ENCODE measurements at regions not wholly inside any gene's neighbourhood (a gene's known extent, or its start where the extent isn't known, plus 50 kb on each side); places are given as distances from the start of the nearest gene placed in this dataset.
"Not testable (repeated sequence)": the region's sequence is repeated elsewhere in the genome, so short reads cannot be mapped to it uniquely, and the experiment has no call there.

DNA sequence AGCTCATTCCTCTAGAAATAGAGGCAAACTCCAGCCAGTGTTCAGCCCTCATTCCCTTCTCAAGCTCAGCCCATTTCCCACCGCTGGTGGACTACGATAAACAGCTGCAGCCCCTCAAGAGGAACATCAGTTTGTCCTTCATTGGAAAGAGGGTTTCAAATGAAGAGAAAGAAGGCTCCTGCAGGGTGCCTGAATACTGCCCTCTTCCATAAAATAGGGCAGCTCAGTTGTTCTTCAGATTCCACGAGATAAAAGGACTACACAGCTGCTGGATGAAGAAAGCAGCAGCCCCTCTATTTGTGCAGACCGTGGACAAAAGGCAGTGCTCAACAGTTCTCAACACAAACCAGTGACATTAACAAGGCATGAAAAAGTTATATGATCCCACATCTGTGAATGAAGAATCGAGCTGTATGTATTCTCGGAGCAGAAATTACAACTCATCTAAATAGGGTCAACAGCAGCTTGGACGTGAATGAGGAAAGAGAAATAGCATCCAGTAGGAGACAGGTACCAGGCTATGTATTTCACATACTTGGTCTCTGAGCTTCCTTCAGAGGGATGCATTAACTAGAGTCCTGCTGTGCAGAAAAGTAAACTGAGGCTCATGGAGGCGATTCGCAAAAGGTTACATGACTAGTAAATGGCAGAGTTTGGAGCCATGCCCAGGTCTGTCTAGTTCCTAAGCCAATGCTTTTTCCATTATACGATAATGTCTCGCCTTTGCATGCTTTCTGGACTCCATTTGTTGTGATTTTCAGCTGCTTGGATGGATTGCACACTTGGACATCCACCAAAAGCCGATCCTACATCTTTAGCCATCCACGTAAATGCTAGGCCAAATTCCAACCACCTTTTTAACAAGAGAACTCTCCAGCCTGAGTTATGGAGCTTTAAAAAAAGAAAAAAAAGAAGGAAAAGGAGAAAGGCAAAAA, 301.2 kb upstream of the PPARGC1A start:
- H3K36me3 ChIP-seq: no peaks in the 10 kb centered on the region
- no peak for DNase-seq
- no peak overlapping the region for H3K4me3 ChIP-seq
- H3K9me3 ChIP-seq: no peaks in the 10 kb centered on the region
- H3K27me3 ChIP-seq: no peaks in the 10 kb centered on the region

DNA sequence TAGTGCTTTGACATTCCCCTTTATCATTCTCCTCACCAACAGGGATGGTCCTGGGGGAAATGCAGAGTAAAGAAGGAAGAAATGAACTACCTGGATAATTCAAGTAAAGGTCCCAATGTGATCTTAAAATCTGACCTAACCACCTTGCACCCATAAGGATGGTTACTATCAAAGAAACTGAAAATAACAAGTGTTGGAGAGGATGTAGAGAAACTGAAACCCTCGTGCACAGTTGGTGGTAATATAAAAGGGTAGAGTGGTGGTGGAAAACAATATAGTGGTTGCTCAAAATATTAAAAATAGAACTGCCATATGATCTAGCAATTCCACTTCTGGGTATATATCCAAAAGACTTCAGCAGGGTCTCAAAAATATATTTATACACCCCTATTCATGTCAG, 298.6 kb upstream of the PPARGC1A start:
- H3K9me3 ChIP-seq: no peaks in the 10 kb centered on the region
- DNase-seq: no peak
- H3K27me3 ChIP-seq: no peaks in the 10 kb centered on the region
- H3K4me3 ChIP-seq: no peak overlapping the region
- no peaks in the 10 kb centered on the region for H3K36me3 ChIP-seq

DNA sequence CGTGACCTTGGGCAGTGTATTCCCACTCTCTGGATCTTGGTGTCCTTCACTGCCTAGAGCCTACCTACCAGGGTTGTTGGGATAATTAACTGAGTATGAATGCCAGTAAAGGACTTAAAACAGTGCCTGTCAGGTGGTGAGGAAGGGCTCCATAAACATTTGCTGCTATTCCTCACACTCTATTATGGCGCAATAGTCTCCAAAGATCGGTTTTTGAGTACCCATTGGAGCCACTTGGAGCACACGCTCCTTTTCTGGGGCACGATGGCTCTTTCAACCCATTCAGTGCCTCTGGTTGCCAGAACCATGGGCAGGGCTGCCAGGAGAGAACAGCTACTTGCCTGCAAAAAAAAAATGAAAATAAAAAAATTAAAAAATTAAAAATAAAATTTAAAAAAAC, 296.6 kb upstream of the PPARGC1A start:
- Histone ChIP-seq H3K36me3 (no peaks in the 10 kb centered on the region), H3K9me3 (no peaks in the 10 kb centered on the region), H3K4me3 (no peak overlapping the region), H3K27me3 (no peaks in the 10 kb centered on the region)
- DNase-seq: no peak

DNA sequence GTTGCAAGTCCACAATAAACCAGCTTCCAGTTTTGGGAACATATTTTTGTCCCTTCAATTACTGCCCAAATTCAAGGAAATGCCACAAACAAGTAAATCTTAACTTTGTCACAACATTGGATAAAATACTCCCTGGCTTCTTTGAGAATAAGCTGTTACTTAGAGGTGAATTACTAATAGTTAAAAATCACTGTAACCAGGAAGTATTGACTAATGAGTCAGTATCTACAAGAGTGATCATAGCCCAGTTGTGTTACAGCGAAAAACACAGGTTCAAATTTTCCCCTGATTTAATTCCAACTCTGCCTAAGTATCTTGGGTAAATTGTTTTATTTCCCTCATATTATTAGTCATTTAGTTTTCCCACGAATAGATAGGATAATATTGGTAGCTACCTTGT, 291.2 kb upstream of the PPARGC1A start:
- no peak for DNase-seq
- Histone ChIP-seq H3K36me3 (no peaks in the 10 kb centered on the region), H3K4me3 (no peak overlapping the region), H3K27me3 (no peaks in the 10 kb centered on the region), H3K9me3 (no peaks in the 10 kb centered on the region)

DNA sequence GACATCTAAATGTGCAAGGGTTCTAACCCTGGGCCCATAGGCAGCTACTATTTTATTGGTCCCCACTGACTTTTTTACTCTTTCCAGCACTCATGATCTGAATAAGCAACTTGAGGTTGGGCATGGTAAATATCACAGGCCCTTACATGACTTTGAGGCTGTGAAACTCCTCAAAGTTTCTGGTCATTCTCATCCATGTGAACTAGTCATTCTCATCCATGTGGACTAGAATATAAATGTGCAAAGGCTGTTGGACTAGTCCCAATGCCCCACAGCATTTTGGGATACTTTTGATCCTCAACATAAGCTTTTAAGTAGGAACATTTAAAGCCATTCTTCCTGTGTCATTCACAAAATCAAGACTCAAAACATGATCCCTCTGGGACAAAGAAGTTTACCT, 290.7 kb upstream of the PPARGC1A start:
- DNase-seq: no peak
- no peaks in the 10 kb centered on the region for H3K9me3 ChIP-seq
- H3K4me3 ChIP-seq: no peak overlapping the region
- H3K36me3 ChIP-seq: no peaks in the 10 kb centered on the region
- no peaks in the 10 kb centered on the region for H3K27me3 ChIP-seq

DNA sequence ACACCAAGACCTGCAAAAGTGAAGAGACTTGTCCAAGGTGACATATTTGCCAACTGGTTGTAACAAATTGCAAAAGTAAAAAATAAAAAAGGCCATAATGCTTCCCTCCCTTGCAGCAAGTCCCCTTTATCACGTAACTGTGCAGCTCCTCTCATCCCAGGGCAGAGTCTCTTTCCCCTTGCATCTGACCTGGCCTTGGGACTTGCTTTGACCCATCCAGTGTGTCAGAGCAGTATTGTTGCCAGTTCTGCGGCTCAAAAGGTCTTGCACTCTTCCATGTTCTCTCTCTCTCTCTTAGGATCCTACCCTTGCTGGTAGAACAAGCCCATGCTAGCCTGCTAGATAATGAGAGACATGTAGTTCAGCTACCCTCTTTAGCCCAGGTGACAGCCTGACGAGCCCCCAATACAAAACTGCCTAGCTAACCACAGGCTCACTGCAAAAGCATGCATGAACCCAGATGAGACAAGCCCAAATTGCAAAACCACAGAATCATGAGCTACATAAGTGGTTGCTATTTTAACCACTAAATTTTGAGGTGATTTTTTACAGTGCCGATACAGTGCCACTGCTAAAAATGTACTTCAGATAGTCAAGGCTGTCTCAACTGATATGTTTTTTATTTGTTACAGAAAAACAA, 289.5 kb upstream of the PPARGC1A start:
- H3K9me3 ChIP-seq: no peaks in the 10 kb centered on the region
- DNase-seq: no peak
- no peaks in the 10 kb centered on the region for H3K27me3 ChIP-seq
- no peak overlapping the region for H3K4me3 ChIP-seq
- no peaks in the 10 kb centered on the region for H3K36me3 ChIP-seq

DNA sequence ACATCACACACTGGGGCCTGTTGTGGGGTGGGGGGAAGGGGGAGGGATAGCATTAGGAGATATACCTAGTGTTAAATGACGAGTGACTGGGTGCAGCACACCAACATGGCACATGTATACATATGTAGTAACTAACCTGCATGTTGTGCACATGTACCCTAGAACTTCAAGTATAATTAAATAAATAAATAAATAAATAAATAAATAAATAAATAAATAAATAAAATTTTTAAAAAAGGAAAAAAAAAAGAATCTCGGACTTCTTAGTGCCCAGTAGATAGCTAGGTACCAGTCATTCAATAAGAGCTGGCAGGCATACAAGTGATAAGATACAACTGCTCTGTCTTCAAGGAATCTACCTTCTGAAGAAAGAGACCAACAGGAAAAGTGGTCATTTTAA, 287.6 kb upstream of the PPARGC1A start:
- not testable (repeated sequence) for H3K27me3 ChIP-seq, H3K4me3 ChIP-seq, H3K36me3 ChIP-seq, DNase-seq, H3K9me3 ChIP-seq

DNA sequence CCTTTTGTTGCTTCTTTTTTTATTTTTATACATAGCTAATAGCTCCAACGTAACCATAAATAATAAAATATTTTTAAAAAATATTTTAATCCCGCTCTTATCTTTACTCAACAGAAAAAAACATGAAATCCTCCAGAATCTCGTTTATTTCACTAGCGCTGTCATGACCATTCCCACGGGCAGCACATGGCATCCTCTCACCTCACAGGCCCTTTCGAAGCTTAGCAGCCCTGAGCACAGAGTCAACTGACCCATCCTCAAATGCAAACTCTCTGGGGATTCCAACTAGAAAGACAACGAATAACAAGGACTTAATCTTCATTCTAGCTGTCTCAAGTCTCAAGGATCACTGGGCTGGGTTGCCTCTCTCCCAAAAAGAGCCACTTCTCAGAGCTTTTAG, 285.9 kb upstream of the PPARGC1A start:
- H3K9me3 ChIP-seq: no peaks in the 10 kb centered on the region
- no peak for DNase-seq

DNA sequence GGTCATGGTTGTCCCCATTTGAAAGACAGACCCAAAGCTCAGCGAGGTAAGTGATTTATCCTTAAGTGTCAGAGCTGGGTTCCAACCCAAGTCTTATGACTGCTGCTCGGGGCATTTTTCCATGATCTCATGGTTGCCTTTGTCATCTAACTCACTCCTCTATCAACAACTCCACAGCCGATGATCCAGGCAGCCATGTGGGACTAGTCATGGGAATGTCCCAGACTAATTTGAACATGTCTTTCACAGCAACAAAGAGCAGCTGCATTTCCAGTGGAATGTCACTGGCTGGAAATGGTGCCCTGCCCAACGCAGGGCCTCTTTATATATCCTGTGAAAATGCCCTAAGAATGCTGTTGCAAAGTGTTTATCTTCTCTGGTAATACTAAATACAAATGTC, 284.8 kb upstream of the PPARGC1A start:
- Histone ChIP-seq H3K4me3 (no peak overlapping the region), H3K9me3 (no peaks in the 10 kb centered on the region), H3K27me3 (no peaks in the 10 kb centered on the region), H3K36me3 (no peaks in the 10 kb centered on the region)
- no peak for DNase-seq

More for the DNA sequence above, 285.9 kb upstream of the PPARGC1A start:
- Histone ChIP-seq H3K36me3 (no peaks in the 10 kb centered on the region), H3K27me3 (no peaks in the 10 kb centered on the region), H3K4me3 (no peak overlapping the region)

DNA sequence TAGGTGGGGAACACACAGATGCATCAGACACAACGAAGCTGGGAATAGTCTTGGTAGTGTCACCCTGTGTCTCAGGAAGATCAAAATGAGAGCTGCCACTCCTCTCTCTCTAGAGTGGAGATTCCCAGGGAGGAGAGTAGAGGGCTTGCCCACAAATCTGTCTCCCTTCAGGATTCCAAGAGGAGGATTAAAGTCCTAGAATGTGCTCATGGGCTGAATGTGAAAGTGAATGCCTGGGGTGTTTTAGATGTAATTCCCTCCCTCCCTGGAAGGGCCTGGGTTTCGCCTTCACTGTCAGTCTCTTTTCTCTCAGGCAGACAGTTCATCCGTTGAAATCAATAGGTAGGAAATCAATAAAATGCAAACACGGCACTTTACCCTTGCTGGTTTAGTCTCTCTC, 282.6 kb upstream of the PPARGC1A start:
- Histone ChIP-seq H3K27me3 (no peaks in the 10 kb centered on the region), H3K9me3 (no peaks in the 10 kb centered on the region), H3K4me3 (no peak overlapping the region), H3K36me3 (no peaks in the 10 kb centered on the region)
- DNase-seq: no peak

DNA sequence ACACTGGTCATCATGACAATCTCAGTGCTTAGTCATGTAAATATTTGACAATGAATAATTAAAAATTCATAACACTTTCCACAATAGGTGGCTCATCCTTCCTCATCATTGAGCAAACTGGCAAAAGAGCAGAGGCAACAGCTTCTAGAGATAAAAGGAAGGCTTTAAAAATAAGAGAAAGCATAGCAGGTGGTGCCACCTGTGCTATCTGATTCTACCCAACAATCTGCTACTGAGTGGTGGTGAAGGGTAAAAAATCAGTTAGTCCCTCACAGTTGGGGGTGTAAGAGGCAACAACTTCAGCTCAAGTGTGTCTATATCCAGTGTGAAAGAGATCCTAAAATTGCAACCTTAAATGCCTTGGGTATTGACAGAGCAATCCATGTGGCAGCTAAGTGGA, 280.1 kb upstream of the PPARGC1A start:
- H3K36me3 ChIP-seq: no peaks in the 10 kb centered on the region
- H3K4me3 ChIP-seq: no peak overlapping the region
- no peaks in the 10 kb centered on the region for H3K27me3 ChIP-seq
- no peaks in the 10 kb centered on the region for H3K9me3 ChIP-seq
- no peak for DNase-seq

DNA sequence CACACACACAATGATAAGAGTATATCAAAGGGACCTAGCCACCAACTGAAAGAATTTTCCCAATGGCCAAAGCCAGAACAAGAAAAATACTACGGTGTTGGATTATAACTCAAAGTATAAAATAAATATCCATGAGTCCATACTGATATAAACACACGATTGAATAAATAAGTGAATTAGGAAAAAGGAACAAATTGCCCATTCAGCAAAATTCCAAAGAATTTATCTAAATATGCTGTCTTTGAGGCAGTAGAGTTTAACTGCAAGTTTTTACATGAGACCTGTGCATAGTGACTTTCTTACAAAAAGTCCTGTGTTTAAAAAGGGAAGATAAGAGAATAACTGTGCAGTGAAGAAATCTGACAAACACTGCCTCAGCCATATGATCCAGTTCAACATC, 278.8 kb upstream of the PPARGC1A start:
- Histone ChIP-seq H3K4me3 (no peak overlapping the region), H3K36me3 (no peaks in the 10 kb centered on the region), H3K9me3 (no peaks in the 10 kb centered on the region), H3K27me3 (no peaks in the 10 kb centered on the region)
- DNase-seq: no peak

DNA sequence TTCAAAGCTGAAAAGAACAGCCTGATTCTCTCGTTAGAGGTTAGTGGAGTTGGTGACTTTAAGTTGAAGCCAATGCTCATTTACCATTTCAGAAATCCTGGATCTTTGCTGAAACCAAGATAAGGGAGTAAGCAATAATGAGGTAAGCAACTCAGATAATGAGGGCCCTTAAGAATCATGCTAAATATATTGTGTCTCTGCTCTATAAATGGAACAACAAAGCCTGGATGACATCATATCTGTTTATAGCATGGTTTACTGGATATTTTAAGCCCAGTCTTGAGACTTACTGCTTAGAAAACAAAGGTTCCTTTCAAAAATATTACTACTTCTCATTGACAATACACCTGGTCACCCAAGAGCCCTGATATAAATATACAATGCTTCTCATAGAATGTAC, 276.7 kb upstream of the PPARGC1A start:
- no peak for DNase-seq
- no peaks in the 10 kb centered on the region for H3K9me3 ChIP-seq
- no peaks in the 10 kb centered on the region for H3K36me3 ChIP-seq
- no peaks in the 10 kb centered on the region for H3K27me3 ChIP-seq
- no peak overlapping the region for H3K4me3 ChIP-seq

DNA sequence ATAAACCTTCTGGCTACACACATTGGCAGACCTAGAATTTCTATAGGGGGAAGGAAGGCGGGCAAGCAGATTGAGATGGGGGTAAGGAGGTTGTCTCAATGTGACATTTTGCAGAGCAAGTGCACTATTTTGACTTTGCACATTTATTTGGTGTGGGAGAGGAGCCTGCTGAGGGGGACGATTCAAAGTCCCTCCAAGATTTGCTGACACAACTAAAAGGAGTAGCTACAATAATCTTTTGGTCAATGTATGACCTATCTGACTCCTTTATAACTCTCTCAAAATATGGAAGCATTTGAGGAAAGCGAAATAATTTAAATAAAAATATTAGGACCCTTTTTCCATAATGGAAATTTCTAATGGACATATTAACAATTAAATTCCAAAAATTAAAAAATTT, 274.9 kb upstream of the PPARGC1A start:
- H3K27me3 ChIP-seq: no peaks in the 10 kb centered on the region
- DNase-seq: no peak
- H3K9me3 ChIP-seq: no peaks in the 10 kb centered on the region
- no peak overlapping the region for H3K4me3 ChIP-seq
- no peaks in the 10 kb centered on the region for H3K36me3 ChIP-seq

DNA sequence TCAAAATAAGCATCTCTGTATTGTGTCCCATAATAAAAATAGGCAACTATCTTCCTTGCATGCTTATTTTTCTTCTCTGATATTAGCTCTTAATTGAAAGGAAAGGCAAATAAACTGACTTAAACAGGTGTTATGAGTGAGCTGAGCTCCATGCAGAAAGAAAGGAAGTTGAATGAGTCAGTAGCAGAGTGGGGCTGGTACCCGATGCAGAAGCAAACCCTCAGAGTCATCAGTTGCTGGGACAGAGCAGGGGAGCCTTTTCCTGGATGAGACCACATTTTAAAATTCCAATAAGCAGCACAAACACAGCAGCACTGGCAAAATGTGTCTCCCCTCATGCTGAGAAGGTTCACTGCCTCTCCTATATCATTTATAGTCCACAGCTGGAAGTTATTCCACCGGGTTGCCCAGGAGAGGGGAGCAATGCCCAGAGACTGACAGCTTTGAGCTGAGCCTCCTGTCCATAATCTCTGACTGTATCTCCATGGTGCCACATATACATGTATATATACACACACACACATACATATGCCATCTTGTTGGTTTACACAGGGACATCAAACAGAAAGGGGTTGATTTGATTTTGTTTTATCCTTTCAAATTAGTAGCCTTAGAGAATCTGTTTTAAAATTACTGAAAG, 274.3 kb upstream of the PPARGC1A start:
- no peak for DNase-seq
- Histone ChIP-seq H3K27me3 (no peaks in the 10 kb centered on the region), H3K4me3 (no peak overlapping the region), H3K9me3 (no peaks in the 10 kb centered on the region), H3K36me3 (no peaks in the 10 kb centered on the region)

DNA sequence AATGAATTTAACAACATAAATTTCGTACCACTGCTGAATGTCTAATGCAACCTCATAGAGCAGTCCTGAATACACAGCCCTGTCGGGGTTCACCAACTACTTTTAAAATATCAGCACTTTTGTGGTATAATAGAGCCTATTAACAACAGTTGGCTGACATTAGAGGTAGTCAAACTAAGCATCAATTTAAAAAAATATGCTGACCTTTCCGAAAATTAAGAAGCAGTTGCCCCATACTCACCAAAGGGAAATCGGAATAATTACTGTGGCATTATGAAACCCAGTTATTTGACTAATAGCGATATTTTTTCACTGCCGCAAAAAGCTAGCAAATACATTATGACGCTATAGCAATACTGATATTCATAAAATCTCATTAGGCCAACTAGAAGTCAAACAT, 273.5 kb upstream of the PPARGC1A start:
- DNase-seq: no peak
- Histone ChIP-seq H3K9me3 (no peaks in the 10 kb centered on the region), H3K27me3 (no peaks in the 10 kb centered on the region), H3K36me3 (no peaks in the 10 kb centered on the region), H3K4me3 (no peak overlapping the region)

DNA sequence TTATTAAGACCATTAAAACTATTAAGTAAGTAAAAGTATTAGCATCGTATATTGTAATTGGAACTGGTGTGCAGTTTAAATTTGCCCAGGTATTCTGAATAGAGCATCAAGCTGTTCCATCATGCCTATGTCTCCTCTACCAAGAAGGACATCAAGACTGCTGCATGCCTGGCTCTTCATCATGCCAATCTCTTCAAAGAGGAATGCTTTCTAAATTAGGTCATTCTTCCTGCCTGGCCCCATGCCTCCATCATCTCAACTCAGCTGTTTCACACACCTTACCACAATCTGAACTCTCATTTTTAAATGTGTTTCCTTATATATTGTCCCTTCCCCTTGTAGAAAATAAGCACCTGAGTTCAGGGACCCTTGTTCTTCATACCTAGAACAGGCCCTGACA, 270.5 kb upstream of the PPARGC1A start:
- H3K36me3 ChIP-seq: no peaks in the 10 kb centered on the region
- no peaks in the 10 kb centered on the region for H3K27me3 ChIP-seq
- no peaks in the 10 kb centered on the region for H3K9me3 ChIP-seq
- no peak for DNase-seq
- no peak overlapping the region for H3K4me3 ChIP-seq

DNA sequence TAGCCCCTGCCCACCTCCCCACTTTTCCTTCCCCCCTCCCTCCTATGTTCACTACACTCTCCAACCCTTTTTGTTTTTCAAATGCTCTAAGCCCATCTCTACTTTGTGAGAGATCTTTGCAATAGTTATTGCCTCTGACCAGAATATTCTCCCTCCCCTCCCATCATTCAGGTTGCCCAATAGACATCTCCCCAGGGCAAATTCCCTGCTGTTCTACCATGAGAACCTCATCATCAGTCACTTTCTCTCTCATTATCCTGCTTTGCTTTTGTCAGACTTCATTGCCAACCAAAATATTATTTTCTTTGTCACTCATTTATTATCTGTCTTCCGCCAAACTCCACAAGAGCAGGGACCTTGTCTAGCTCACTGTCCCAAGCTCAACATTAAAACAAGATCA, 268.2 kb upstream of the PPARGC1A start:
- Histone ChIP-seq H3K27me3 (no peaks in the 10 kb centered on the region), H3K9me3 (no peaks in the 10 kb centered on the region), H3K4me3 (no peak overlapping the region), H3K36me3 (no peaks in the 10 kb centered on the region)
- DNase-seq: no peak
